A172 (cell line): ENCODE measurements at regions not wholly inside any gene's neighbourhood (a gene's known extent, or its start where the extent isn't known, plus 50 kb on each side); places are given as distances from the start of the nearest gene placed in this dataset.

Experiments used
- DNase-seq: peaks from one replicate; pipeline ENCODE4 v3.0.0-alpha.2; 2015; ENCODE audit warnings: low spot score

DNA sequence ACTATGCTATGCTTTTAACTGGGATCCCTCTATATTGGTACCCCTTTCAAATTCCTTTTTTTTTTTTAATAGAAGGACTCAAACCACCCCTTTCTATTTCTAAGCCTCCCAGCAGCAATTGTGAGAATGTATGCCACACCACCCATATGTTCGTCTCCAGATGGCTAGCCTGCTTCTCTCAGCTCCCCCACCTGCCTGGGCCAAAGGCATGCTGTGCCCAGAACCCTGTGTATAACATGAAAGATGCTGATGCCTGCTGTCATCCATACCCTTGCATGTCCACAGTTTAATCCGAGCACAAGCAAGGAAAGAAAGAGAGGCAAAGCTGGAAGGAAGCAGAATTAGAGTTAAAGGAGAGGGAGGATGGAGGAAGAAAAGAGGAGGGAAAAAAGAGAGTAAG lies 159.5 kb upstream of the CNTN6 start:
- DNase-seq = no peak

DNA sequence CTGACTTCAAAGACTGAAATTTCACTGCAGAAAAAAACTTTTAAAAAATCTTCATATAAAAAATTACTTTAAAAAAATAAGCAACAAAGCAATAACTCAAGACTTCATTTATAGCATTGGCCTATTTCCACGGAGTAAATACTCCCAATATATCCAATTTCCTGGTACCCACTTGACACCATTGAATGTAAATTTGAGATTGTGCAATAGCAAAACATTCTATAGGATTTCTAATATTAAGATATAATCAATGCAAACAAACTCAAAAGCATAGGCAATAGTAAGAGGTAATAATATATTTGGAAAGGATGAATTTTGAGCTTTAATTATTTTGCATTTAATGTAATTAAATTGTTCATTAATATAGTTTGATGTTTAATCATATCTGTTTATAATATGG lies 148.0 kb upstream of the CNTN6 start:
- no peak for DNase-seq

- no peak for DNase-seq
Observed at GRCh38 chr3:945738-946137, 147.1 kb upstream of the CNTN6 start.

GRCh38 chr3:952906-953305 lies 139.9 kb upstream of the CNTN6 start:
- no peak for DNase-seq

GRCh38 chr3:963255-963654 lies 129.6 kb upstream of the CNTN6 start:
- no peak for DNase-seq

GRCh38 chr3:963755-964154 lies 129.1 kb upstream of the CNTN6 start:
- no peak for DNase-seq

DNA sequence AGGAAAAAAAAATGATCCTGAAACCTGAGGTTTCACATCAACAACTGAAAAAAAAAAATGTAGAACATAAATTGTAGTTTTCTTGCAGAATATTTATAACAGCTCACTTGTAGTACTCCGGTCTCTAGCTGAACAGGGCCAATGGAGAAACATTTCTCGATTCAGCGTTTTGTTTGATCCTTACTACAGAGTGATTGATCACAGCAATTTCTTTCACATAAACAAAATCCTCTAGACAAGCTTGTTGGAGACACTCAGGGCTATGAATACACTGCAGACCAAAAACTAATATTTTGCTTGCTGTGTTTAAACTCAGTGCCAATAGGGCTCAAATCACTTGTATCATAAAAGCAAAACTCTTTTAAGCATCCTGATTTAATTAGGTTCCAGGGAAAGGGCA lies 127.0 kb upstream of the CNTN6 start:
- no peak for DNase-seq

- DNase-seq = no peak
Observed at GRCh38 chr3:966341-966740, 126.5 kb upstream of the CNTN6 start.

- no peak for DNase-seq
Observed at GRCh38 chr3:973340-973739, 119.5 kb upstream of the CNTN6 start.

GRCh38 chr3:976006-976405 lies 116.8 kb upstream of the CNTN6 start:
- no peak for DNase-seq

DNA sequence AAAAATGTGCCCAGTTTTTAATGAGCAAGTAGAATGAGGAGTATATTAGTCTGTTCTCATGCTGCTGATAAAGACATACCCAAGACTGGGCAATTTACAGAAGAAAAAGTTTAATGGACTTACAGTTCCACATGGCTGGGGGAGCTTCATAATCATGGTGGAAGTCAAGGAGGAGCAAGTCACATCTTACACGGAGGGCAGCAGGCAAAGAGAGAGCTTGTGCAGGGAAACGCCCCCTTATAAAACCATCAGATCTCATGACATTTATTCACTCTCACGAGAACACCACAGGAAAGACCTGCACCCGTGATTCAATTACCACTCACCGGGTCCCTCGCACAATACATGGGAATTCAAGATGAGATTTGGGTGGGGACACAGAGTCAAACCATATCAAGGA lies 111.7 kb upstream of the CNTN6 start:
- DNase-seq = no peak

GRCh38 chr3:988785-989184 lies 104.0 kb upstream of the CNTN6 start:
- DNase-seq = no peak

DNA sequence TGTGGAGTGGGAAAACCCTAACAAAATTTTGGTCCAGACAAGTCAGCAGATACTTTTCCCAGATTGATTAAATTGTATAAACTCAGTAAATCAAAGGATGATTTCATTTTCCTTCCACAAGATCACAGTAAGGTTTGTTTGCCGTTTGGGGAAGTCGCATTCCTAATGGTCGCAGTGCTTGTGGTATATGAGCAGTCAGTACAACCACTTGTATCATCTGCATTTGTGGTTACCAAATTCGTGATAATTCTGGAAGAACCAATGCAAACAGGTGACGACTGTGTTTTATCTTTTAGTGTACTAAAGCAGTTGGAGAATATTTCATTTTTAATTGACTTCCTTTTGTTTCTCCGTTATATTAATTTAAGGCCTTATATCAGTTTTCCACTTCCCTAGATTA lies 100.0 kb upstream of the CNTN6 start:
- DNase-seq = no peak

- no peak for DNase-seq
Observed at GRCh38 chr3:1002010-1002409, 90.8 kb upstream of the CNTN6 start.

GRCh38 chr3:1007866-1008265 lies 85.0 kb upstream of the CNTN6 start:
- DNase-seq = no peak

DNA sequence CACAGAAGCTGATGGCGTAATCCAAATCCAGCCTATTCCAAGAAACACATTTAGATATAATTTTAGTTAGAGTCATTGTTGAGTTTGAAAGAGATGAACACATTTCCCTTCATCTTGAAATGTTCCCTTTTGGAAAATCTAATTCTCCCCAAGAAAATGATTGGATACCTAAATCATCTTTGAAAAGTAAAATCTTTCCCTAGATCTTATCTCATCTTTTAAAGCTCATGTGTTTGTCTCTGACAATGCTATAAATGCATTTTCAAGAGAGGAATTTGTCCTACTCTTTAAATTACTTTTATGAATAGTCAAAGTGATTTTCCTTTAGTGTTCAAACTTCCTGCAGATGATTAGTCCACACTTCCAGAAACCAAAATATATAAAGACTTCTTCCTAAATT lies 82.6 kb upstream of the CNTN6 start:
- no peak for DNase-seq

DNA sequence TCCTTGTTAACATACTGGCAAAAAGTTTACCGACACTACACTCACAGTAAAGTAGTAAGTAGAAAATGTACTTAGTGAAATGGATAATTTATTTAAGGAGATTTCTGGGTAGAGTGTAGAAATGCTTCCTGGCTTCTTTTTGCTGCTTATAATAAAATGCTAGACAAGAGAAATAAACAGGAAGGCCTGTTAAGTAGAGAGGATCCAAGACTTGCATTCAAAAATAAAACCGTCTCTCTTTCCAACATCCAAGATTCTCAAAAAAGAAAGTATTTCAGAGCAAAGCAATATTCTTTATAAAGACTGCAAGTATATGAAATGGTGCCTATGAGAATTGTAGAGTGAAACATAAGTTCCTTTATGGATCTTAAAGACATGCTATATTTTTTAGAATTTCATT lies 77.0 kb upstream of the CNTN6 start:
- no peak for DNase-seq

- no peak for DNase-seq
Observed at GRCh38 chr3:1017870-1018269, 75.0 kb upstream of the CNTN6 start.

DNA sequence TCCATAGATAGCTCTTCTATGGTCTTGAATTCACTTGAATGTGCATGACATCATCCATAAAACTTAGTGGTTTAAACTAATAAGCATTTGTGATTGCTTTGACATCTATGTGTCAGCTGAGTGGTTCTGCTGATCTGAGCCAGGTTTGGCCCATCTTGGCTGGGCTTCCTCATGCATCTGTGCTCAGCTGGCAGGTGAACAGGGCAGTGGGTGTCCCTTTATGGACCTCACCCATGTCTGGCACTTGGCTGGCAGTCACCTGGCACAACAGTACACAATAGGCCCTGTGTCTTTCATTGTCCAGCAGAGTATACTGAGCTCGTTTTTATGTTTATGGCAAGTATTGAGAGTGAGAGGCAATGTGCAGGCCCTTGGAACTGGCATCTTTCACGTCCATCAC lies 73.7 kb upstream of the CNTN6 start:
- no peak for DNase-seq

DNA sequence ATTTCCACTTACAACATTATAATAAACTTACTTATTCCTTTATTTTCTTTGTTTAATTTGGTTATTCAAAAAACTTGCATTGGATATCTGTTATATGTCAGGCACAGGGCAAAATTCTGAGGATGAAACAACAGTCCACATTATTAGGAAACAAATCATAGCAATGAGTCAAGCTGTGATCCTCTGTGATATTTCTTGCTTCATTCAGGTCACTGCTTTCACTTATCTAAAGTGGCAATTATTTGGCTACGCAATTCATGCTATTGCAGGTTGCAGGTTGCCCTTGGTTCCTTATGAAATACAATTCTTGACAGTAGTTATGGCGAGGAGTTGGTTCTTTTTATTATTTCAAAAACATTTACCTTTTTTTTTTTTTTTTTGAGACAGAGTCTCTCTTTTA lies 66.4 kb upstream of the CNTN6 start:
- no peak for DNase-seq

DNA sequence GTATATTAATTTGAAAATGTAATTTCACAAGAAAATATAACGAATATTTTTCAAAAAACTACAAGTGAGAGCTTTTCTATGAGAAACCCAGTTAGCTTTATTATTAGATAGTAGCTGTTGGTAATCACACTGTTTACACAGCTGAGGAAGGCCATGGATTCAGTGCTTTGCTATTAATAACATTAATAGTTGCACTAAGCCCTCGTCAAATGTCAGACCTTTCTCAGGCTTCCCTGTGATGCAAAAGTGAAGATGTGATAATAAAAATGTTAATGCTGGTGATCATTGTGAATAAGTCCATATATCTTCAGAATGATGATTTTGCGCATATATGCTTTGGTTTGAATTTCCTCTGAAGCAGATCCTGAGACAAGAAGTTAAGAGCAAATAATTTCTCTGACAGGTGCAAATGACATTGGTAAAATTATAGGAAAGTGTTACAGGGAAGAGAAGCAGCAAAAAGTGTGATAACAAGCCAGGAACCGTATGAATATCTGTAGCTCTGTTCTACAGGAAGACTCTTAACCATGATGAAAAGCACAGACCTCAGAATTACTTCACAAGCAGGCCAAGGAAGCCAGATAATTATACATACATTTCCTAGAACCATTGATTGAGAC lies 56.5 kb upstream of the CNTN6 start:
- DNase-seq = no peak

GRCh38 chr3:1037631-1038030 lies 55.2 kb upstream of the CNTN6 start:
- no peak for DNase-seq
